Right lobe of liver (tissue), 6 donors: ENCODE measurements at regions not wholly inside any gene's neighbourhood (a gene's known extent, or its start where the extent isn't known, plus 50 kb on each side); places are given as distances from the start of the nearest gene placed in this dataset.

Experiments used
- ATAC-seq, 4 donors: fragments of 200-7000 bp; cut with Tn5 transposase; one replicate each; pipeline ENCODE4 v1.9.1; 2020; ENCODE audit warnings: mild to moderate bottlenecking in 4 of 4, moderate library complexity in 4 of 4
- DNase-seq, 3 donors: peaks; one replicate each; pipeline ENCODE4 v3.0.0-alpha.2; 2020
- H3K27ac ChIP-seq, 3 donors: fragments of 200-600 bp; one replicate each; pipeline ENCODE4 v1.8.0; 2022
- H3K27me3 ChIP-seq, 2 donors: fragments of 200-600 bp; one replicate each; pipeline ENCODE4 v1.8.0; 2022
- H3K36me3 ChIP-seq, 4 donors: fragments of 200-600 bp; sonication (generic) in 1 of 4; one replicate each; pipeline versions ENCODE4 v1.5.1 to v1.8.0; 2017 to 2022; ENCODE audit warnings: control low read depth in 1 of 4
- H3K4me1 ChIP-seq, 4 donors: fragments of 200-600 bp; sonication (generic) in 1 of 4; one replicate each; pipeline versions ENCODE4 v1.5.1 to v1.8.0; 2017 to 2022; ENCODE audit warnings: control low read depth in 1 of 4
- H3K4me3 ChIP-seq, 3 donors: fragments of 200-600 bp; one replicate each; pipeline ENCODE4 v1.8.0; 2022
- H3K9me3 ChIP-seq, 4 donors: fragments of 200-600 bp; sonication (generic) in 1 of 4; one replicate each; pipeline versions ENCODE4 v1.5.1 to v1.8.0; 2017 to 2022; ENCODE audit warnings: control low read depth in 1 of 4
- POLR2A ChIP-seq: fragments of 450-650 bp; IDR thresholded peaks from one replicate; pipeline ENCODE4 v1.6.1; 2017; ENCODE audit warnings: antibody characterized with exemption, mild to moderate bottlenecking
- WGBS: methylation state at CpG from one replicate; pipeline ENCODE4 v1.1.6; 2018; ENCODE audit warnings: low coverage, low lambda C conversion rate; ENCODE audit not compliant: insufficient coverage; ENCODE audit errors: missing lambda C conversion rate; 5-methylcytosine and 5-hydroxymethylcytosine counted together
- intact Hi-C, 2 donors: fragments of 100-400 bp; cut with DNase I; formaldehyde crosslinking; loops; one replicate each; pipeline versions ENCODE4 v1.11.2 to v1.14.1; 2022
- TF ChIP-seq, protein P1 (sequence below), 4 donors: fragments of 200-600 bp in 3 of 4; fragments of 450-650 bp in 1 of 4; IDR thresholded peaks; one replicate each; pipeline versions ENCODE4 v1.5.1 to v1.8.0; 2016 to 2022; ENCODE audit warnings: antibody characterized with exemption in 4 of 4, mild to moderate bottlenecking in 2 of 4
- donor health status: DM: no; HTN: yes; CAD: no.
- donor health status: DM: no; HTN: no; CAD: no.
- donor health status: DM: no; HTN: no; CAD: no.
- donor health status: DM: no; HTN: yes; CAD: no.
- donor health status: DM: no; HTN: yes; CAD: no.

GRCh38 chr4:138869631-138870030 is 145.9 kb upstream of the NOCT start:
- Histone ChIP-seq H3K4me1 (no peaks in the 10 kb centered on the region), H3K36me3 (no peaks in the 10 kb centered on the region), H3K4me3 (no peak overlapping the region), H3K9me3 (no peaks in the 10 kb centered on the region), H3K27me3 (no peaks in the 10 kb centered on the region), H3K27ac (no peak overlapping the region)
- no peak for TF ChIP-seq POLR2A
- TF ChIP-seq, protein P1, sequence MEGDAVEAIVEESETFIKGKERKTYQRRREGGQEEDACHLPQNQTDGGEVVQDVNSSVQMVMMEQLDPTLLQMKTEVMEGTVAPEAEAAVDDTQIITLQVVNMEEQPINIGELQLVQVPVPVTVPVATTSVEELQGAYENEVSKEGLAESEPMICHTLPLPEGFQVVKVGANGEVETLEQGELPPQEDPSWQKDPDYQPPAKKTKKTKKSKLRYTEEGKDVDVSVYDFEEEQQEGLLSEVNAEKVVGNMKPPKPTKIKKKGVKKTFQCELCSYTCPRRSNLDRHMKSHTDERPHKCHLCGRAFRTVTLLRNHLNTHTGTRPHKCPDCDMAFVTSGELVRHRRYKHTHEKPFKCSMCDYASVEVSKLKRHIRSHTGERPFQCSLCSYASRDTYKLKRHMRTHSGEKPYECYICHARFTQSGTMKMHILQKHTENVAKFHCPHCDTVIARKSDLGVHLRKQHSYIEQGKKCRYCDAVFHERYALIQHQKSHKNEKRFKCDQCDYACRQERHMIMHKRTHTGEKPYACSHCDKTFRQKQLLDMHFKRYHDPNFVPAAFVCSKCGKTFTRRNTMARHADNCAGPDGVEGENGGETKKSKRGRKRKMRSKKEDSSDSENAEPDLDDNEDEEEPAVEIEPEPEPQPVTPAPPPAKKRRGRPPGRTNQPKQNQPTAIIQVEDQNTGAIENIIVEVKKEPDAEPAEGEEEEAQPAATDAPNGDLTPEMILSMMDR (IDR thresholded peaks at IDR 0.05): no peak
- DNase-seq (no peak), ATAC-seq (no peak)
- intact Hi-C loops: no loop called here

GRCh38 chr4:138869165-138869564 is 146.4 kb upstream of the NOCT start:
- DNase-seq (no peak), ATAC-seq (no peak)
- intact Hi-C loops: no loop called here
- Histone ChIP-seq H3K36me3 (no peaks in the 10 kb centered on the region), H3K4me1 (no peaks in the 10 kb centered on the region), H3K27ac (no peak overlapping the region), H3K4me3 (no peak overlapping the region), H3K27me3 (no peaks in the 10 kb centered on the region), H3K9me3 (no peaks in the 10 kb centered on the region)
- TF ChIP-seq, protein P1 (IDR thresholded peaks at IDR 0.05): no peak
- no peak for TF ChIP-seq POLR2A
- WGBS: 37% methylated on average over 1 of the region's 1 CpG

DNA sequence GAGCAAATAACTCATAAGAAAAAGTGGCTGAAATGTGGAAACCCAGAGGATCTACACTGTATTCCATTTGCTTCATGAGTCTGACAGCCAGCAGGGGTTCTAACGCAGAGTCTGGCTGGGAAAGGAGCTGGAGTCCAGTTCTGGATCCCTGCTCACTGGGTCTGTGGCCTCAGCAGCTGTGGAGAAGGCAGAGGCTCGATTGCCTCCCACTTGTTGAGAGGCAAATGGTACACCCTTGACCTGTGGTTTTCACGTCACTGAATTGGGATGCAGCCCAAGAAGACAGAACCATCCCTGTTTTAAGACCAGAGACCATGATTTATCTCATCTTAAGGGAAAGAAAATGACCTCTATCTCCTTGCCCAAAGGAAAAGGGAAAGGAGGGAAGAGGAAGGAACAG is 147.0 kb upstream of the NOCT start:
- Histone ChIP-seq H3K4me3 (no peak overlapping the region), H3K27me3 (no peaks in the 10 kb centered on the region), H3K27ac (no peak overlapping the region), H3K4me1 (no peaks in the 10 kb centered on the region), H3K9me3 (no peaks in the 10 kb centered on the region), H3K36me3 (no peaks in the 10 kb centered on the region)
- no peak for ATAC-seq
- 25% methylated on average over 1 of the region's 3 CpGs for WGBS
- no peak for TF ChIP-seq POLR2A
- TF ChIP-seq, protein P1 (IDR thresholded peaks at IDR 0.05): no peak
- intact Hi-C loops: no loop called here
- no peak for DNase-seq

DNA sequence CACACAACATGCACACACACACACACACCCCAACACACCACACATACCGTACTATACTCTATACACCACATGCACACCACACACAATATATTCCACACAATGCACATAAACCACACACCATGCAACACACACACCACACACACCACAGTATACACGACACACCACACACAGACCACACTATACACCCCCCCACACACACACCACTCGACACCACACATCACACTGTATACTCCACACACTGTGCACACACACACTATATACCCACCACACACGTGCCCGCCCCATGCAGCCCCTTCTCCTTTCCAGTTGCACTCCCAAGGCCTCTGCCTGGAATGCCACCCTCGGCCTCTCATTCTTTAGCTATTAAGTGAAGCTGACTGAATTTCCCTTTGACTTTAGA is 148.2 kb upstream of the NOCT start:
- no peak for ATAC-seq
- TF ChIP-seq POLR2A: no peak
- TF ChIP-seq, protein P1 (IDR thresholded peaks at IDR 0.05): no peak

DNA sequence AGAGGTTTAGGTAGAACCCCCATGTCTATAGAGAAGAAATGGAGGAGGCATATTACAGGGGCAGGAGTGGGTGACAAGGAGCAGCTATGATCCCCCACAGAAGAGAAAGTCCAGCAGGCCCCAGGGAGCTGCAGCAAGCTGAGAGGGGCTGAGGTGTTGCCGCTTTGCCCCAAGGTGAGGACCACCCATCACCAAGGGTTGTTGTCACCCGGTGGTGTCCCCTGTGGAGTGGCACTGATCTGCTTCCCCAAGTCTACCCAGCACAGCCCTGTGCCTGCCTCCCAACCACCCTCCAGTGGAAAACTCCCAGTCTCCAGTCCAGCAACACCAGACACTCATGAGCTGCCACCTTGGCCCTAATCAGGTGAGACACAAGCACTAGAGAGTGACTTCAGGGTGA is 149.3 kb upstream of the NOCT start:
- ATAC-seq (no peak), DNase-seq (no peak)
- no CpG with 5 or more reads among the region's 2 CpGs for WGBS
- Histone ChIP-seq H3K4me3 (no peak overlapping the region), H3K27me3 (no peaks in the 10 kb centered on the region), H3K9me3 (no peaks in the 10 kb centered on the region), H3K4me1 (no peaks in the 10 kb centered on the region), H3K36me3 (no peaks in the 10 kb centered on the region), H3K27ac (no peak overlapping the region)
- TF ChIP-seq, protein P1 (IDR thresholded peaks at IDR 0.05): no peak
- TF ChIP-seq POLR2A: no peak
- intact Hi-C loops: no loop called here

More for the DNA sequence above, 148.2 kb upstream of the NOCT start:
- 68% methylated on average over 6 of the region's 6 CpGs for WGBS
- no peaks in the 10 kb centered on the region for H3K36me3 ChIP-seq
- H3K4me1 ChIP-seq: no peaks in the 10 kb centered on the region
- no peak for DNase-seq
- H3K4me3 ChIP-seq: no peak overlapping the region
- intact Hi-C loops: no loop called here
- no peaks in the 10 kb centered on the region for H3K9me3 ChIP-seq
- no peak overlapping the region for H3K27ac ChIP-seq
- H3K27me3 ChIP-seq: no peaks in the 10 kb centered on the region
